H54 (cell line): ENCODE measurements at regions not wholly inside any gene's neighbourhood (a gene's known extent, or its start where the extent isn't known, plus 50 kb on each side); places are given as distances from the start of the nearest gene placed in this dataset.
"Not testable (repeated sequence)": the region's sequence is repeated elsewhere in the genome, so short reads cannot be mapped to it uniquely, and the experiment has no call there.

Experiments
- DNase-seq: peaks from one replicate; pipeline ENCODE4 v3.0.0; 2011; ENCODE audit warnings: low spot score, mixed read lengths; ENCODE audit not compliant: insufficient read length
- FAIRE-seq: peaks from 3 replicates; lab custom pipeline; 2011; peaks lifted over from hg19 to GRCh38; lab: Jason Lieb, UNC
- POLR2A ChIP-seq: IDR thresholded peaks from 2 replicates; pipeline ENCODE4 v1.6.1; 2011; ENCODE audit warnings: low read depth, mild to moderate bottlenecking, low read length

DNA sequence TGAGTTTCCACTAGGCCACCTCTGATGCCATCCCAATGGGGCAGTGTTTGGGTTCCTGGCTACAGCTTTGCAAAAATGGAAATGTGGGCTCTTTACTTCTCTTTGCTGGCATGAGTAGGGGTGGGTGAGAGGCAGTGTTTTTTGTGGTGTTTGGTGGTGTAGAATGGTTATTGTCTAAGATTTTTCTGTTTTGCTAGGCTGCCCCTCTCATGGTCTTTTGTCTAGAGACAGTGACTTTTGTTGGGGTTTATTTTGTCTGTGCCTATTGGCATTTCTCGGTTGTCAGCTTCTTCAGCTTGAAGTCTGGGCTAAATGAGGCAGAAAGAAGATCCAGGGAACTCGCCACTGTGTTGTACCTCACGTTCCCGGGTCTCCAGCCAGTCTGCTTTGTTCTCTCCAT lies 112.1 kb downstream of the CENPF start:
- no peak for TF ChIP-seq POLR2A
- no peak for FAIRE-seq
- no peak for DNase-seq

DNA sequence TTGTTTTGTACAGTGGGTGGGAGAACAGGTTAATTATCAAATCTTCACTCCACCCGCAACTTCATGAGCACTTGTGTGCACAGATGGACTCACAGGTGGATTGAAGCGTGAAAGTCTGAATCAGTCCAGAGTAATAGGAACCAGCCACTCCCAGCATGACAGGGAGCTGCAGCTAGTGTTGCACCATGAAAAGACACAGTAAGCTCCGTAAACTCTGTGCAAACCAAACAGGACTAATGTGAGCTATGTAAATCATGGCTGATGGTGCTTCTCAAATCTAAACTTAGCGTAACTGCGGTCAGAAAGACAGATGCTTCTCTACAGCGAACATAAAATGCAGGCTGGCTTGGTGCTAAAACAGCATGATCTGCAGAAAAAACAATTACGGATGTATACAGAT lies 114.4 kb downstream of the CENPF start:
- DNase-seq: no peak
- FAIRE-seq: no peak
- TF ChIP-seq POLR2A: no peak

- DNase-seq: no peak
- TF ChIP-seq POLR2A: no peak
- FAIRE-seq: no peak
Observed at GRCh38 chr1:214718724-214719123, 115.7 kb downstream of the CENPF start.

- DNase-seq (no peak), FAIRE-seq (no peak)
- TF ChIP-seq POLR2A: no peak
Observed at GRCh38 chr1:214719207-214719606, 116.2 kb downstream of the CENPF start.

GRCh38 chr1:214720561-214720960 lies 117.6 kb downstream of the CENPF start:
- FAIRE-seq (no peak), DNase-seq (no peak)
- TF ChIP-seq POLR2A: no peak

GRCh38 chr1:214727274-214727673 lies 124.3 kb downstream of the CENPF start:
- no peak for TF ChIP-seq POLR2A
- FAIRE-seq: no peak

GRCh38 chr1:214739621-214740238 lies 136.7 kb downstream of the CENPF start:
- no peak for DNase-seq
- no peak for FAIRE-seq

More at GRCh38 chr1:214727274-214727673, 124.3 kb downstream of the CENPF start:
- no peak for DNase-seq

DNA sequence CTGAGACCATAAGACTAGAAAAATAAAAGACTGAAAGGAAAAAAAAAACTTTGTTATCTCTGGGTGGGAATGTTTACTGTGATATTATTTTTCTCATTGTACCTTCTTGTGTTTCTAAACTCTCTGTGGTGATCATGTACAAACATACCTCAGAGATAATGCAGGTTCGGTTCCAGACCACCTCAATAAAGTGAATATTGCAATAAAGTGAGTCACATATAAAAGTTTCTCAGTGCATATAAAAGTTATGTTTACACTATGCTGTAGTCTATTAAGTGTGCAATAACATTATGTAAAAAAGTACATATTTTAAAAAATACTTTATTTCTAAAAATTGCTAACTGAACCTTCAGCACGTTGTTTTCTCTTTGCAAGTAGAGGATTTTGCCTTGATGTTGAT lies 137.5 kb downstream of the CENPF start:
- FAIRE-seq (no peak), DNase-seq (no peak)
- no peak for TF ChIP-seq POLR2A

More at GRCh38 chr1:214739621-214740238, 136.7 kb downstream of the CENPF start:
- TF ChIP-seq POLR2A: no peak

DNA sequence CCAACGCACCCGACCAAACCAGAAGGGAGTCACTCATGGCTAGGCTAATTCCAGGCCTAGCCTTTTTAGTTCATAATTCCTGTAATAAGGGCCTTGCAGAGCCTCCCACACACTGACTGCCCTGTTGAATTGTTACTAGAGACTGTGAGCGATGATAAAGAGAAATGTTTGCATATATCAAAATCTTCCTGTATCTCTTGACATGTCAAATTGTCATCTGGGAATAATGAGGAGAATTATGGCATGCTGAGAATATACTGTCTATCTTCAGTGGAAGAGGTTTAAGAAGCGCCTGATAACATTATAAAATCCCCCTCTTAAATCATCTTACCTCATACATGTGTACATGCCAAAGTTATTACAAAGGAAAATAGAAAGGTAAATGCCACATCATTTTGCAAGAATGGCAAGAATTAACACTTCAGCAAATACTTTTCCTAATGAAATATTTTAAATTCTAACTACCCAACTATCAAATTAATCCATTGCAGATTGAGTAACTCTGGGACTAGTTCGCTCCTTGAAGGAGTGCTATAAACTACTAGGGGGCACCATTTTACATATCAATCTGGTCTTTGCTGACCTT lies 144.1 kb downstream of the CENPF start:
- no peak for DNase-seq
- no peak for TF ChIP-seq POLR2A
- no peak for FAIRE-seq

- FAIRE-seq (no peak), DNase-seq (no peak)
- TF ChIP-seq POLR2A: no peak
Observed at GRCh38 chr1:214753236-214753852, 150.3 kb downstream of the CENPF start.

- TF ChIP-seq POLR2A: no peak
- DNase-seq (no peak), FAIRE-seq (no peak)
Observed at GRCh38 chr1:214761030-214761429, 158.0 kb downstream of the CENPF start.

DNA sequence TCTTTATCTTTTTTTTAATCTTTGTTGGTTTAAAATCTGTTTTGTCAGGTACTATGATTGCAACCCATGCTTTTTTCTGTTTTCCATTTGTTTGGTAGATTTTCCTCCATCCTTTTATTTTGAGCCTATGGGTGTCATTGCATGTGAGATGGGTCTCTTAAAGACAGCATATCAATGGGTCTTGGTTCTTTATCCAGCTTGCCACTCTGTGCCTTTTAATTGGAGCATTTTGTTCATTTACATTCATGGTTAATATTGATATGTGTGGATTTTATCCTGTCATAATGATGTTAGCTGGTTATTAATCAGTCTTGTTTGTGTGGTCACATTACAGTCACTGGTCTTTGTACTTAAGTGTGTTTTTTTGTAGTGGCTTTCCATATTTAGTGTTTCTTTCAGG lies 159.9 kb downstream of the CENPF start:
- DNase-seq (no peak), FAIRE-seq (no peak)
- TF ChIP-seq POLR2A: no peak

DNA sequence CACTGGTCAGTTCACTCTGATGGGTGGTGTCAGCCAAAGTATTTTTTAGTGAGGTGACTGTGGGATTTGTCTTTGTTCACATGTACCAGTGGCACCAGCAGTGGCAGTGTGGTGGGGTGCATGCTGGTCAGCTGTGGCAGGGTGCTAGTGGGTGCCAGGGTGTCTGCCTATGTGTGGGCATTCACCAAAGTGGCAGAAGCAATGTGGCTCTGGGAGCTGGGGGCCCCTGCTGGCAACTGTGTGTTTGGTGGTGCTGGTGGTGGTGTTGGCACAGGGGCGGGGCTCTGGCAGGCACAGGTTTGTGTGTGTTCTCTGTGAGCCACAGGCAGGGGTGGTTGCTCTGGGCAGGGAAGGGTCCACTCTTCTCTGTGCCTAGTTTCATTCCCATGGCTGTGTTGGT lies 161.5 kb downstream of the CENPF start:
- TF ChIP-seq POLR2A: no peak
- FAIRE-seq (no peak), DNase-seq (no peak)

DNA sequence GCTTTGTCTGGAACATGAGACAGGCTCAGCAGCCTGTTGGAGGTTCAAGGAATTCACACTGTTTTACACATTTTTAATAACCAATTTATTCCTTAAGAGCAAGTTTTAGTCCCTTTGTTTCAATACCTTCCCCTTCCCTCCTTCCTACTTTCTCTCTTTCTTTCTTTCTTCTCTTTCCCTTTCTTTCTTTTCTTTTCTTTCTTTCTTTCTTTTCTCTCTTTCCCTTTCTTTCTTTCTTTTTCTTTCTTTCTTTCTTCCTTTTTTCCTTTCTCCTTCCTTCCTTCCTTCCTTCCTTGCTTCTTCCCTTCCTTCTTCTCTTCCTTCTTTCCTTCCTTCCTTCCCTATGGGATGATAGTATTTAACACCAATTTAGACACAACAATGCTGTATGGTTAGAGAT lies 164.2 kb downstream of the CENPF start:
- no peak for TF ChIP-seq POLR2A
- FAIRE-seq: no peak
- DNase-seq: no peak

DNA sequence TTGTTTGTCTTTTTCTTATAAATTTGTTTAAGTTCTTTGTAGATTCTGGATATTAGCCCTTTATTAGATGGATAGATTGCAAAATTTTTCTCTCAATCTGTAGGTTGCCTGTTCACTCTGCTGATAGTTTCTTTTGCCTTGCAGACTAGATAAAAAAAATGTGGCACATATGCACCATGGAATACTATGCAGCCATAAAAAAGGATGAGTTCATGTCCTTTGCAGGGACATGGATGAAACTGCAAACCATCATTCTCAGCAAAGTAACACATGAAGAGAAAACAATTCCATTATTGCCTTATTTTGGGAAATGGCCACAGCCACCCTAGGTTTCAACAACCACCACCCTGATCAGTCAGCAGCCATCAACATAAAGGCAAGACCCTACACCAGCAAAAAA lies 166.7 kb downstream of the CENPF start:
- not testable (repeated sequence) for FAIRE-seq, DNase-seq
